LNCaP clone FGC (cell line): ENCODE measurements at regions not wholly inside any gene's neighbourhood (a gene's known extent, or its start where the extent isn't known, plus 50 kb on each side); places are given as distances from the start of the nearest gene placed in this dataset.

Source experiments
- DNase-seq: peaks from one replicate; pipeline ENCODE4 v3.0.0-alpha.2; 2011; ENCODE audit warnings: low read depth
- H3K4me3 ChIP-seq: 2 replicates; pipeline ENCODE4 v1.5.1; 2011; ENCODE audit warnings: mild to moderate bottlenecking, low read depth, low read length, control low read depth
- CTCF ChIP-seq: IDR thresholded peaks from 2 replicates; pipeline ENCODE4 v1.5.1; 2012; ENCODE audit warnings: mild to moderate bottlenecking; ENCODE audit not compliant: control insufficient read depth, insufficient read depth; ENCODE audit errors: extremely low read depth

- no peak overlapping the region for H3K4me3 ChIP-seq
- DNase-seq, result no peak
- TF ChIP-seq CTCF, result no peak
These were observed 193.3 kb downstream of the KTN1 start for GRCh38 chr14:55773312-55773711.

DNA sequence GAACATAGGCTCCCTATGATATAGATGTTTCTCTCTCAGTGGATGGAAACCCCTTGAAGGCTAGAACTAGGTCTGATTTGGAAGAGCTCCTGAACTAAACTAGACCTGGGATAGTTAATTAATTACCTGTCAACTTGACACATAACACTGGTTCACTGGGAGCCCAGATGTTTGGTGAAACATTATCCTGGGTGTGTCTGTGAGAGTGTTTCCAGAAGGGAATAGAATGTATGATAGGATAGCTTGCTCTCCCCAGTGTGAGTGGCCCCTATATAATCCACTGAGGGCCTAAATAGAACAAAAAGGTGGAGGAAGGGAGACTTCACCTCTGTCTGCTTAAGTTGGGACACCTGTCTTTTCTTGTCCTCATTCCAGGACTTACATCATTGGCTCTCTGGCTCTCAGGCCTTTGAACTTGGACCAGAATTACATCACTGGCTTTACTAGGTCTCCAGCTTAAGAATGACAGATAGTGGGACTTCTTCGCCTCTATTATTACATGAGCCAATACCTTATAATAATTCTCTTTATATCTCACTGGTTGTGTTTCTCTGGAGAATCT lies 194.1 kb downstream of the KTN1 start:
- TF ChIP-seq CTCF, result no peak
- no peak overlapping the region for H3K4me3 ChIP-seq

GRCh38 chr14:55777877-55778276 lies 197.9 kb downstream of the KTN1 start:
- no peak overlapping the region for H3K4me3 ChIP-seq
- DNase-seq, result no peak
- TF ChIP-seq CTCF, result no peak

More for the DNA sequence above, 194.1 kb downstream of the KTN1 start:
- no peak for DNase-seq

- no peak for DNase-seq
- no peak overlapping the region for H3K4me3 ChIP-seq
- no peak for TF ChIP-seq CTCF
These were observed 200.3 kb downstream of the KTN1 start for GRCh38 chr14:55780156-55780946.

DNA sequence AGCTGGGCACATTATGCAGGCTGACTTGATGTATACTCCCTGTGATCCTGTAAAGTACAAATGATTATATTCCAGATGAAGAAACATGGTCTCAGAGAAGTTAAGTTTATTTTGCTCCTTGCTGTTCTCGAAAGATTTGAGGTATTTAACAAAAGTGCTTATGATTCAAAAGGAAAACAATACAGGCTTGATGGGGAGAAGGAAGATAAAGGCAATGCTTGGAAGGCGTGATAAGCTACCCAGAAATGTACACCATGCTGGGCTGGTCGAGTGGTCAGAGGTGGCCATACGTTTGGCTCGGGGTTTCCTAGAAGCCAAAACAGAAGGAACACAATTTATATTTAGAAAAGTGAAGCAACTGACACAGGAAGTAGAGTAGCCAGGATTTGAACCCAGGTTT lies 201.0 kb downstream of the KTN1 start:
- DNase-seq, result no peak

DNA sequence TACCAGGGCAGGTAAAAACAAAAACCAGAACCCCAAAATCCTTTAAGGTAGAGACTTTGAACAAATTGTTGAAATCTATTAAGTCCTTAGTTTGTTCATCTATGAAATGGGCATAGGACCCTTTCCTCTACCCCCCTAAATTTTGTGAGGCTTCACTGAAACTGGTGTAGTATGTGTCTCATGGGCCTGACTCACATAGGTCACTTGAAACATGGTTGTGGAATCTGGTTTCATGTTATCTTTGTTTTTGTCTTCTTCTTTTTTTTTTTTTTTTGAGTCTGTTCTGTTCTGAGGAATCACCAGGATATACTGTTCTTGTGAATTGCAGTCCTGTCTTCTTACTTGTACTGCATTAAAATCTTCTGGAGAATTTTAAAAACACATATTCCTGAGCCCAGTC lies 202.2 kb downstream of the KTN1 start:
- no peak for TF ChIP-seq CTCF
- H3K4me3 ChIP-seq, result no peak overlapping the region
- DNase-seq, result no peak

More for the DNA sequence above, 201.0 kb downstream of the KTN1 start:
- no peak for TF ChIP-seq CTCF
- H3K4me3 ChIP-seq, result no peak overlapping the region
